ENCODE measurements at regions not wholly inside any gene's neighbourhood (a gene's known extent, or its start where the extent isn't known, plus 50 kb on each side); places are given as distances from the start of the nearest gene placed in this dataset.

GRCh38 chr2:39583781-39584180 is 81.9 kb upstream of the TMEM178A start:
- TF ChIP-seq CTCF (IDR thresholded peaks at IDR 0.05): no peak
- no peak for TF ChIP-seq POLR2AphosphoS5 (IDR thresholded peaks at IDR 0.05; ENCODE audit: low read depth, low read length)

Data from Panc1 (cell line).